Activated CD4-positive, alpha-beta T cell treated with anti-CD3 and anti-CD28 coated beads, Interleukin-2, amount 50 U/mL, for 48 hours (primary cell): ENCODE measurements at regions not wholly inside any gene's neighbourhood (a gene's known extent, or its start where the extent isn't known, plus 50 kb on each side); places are given as distances from the start of the nearest gene placed in this dataset.
"Not testable (repeated sequence)": the region's sequence is repeated elsewhere in the genome, so short reads cannot be mapped to it uniquely, and the experiment has no call there.

Experiments used
- DNase-seq, 2 experiments: peaks; one replicate each; pipeline ENCODE4 v3.0.0-alpha.2; 2020

- no peak for DNase-seq
These were observed 61.9 kb upstream of the ATXN1 start for GRCh38 chr6:16822975-16823717.

GRCh38 chr6:16822529-16822928 lies 61.3 kb upstream of the ATXN1 start:
- no peak for DNase-seq

GRCh38 chr6:16821834-16822264 lies 60.6 kb upstream of the ATXN1 start:
- DNase-seq, result no peak

- DNase-seq, result not testable (repeated sequence)
These were observed 59.0 kb upstream of the ATXN1 start for GRCh38 chr6:16820262-16820661.

- no peak for DNase-seq
These were observed 58.5 kb upstream of the ATXN1 start for GRCh38 chr6:16819752-16820151.

- DNase-seq, result no peak
These were observed 57.8 kb upstream of the ATXN1 start for GRCh38 chr6:16818992-16819626.

GRCh38 chr6:16817594-16817993 lies 56.3 kb upstream of the ATXN1 start:
- DNase-seq, result no peak

GRCh38 chr6:16816891-16817290 lies 55.6 kb upstream of the ATXN1 start:
- DNase-seq, result no peak

GRCh38 chr6:16812993-16813392 lies 51.7 kb upstream of the ATXN1 start:
- no peak for DNase-seq

GRCh38 chr6:16811277-16811979 lies 50.2 kb upstream of the ATXN1 start:
- DNase-seq, result no peak
